ENCODE measurements at regions not wholly inside any gene's neighbourhood (a gene's known extent, or its start where the extent isn't known, plus 50 kb on each side); places are given as distances from the start of the nearest gene placed in this dataset.

DNA sequence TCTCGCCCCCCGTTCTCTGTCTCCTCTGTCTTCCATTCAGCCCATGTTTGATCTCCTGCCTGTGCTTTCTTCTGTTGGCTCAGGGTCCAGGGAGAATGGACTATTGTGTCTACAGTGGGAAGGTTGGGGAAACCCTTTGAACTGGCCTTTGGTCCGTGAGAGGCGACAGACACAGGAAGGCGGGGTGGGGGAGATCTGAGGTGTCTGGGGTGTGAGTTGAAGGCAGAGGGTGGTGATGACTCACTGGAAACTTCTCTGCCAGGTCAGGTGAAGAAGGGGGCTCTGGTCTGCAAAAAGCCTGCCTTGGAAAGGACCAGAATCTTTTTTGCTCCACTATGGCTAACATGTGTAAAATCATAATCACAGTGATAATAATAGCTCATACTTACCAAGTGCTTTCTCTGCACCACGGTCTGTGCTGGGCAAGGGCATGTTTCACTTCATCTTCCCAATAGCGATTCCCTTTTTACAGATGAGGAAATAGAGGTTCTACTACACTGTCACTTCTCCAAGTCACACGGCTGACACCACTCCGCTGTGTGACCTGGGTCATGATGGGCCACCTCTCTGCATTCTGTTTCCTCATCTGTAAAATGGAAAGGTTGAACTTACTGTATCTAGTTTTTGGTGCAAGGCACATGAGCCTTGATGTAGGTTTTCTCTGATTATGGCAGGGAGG, 99.8 kb upstream of the ALX4 start (continued):
- TF ChIP-seq NR3C1 (CRISPR knock-in tag; conservative IDR thresholded peaks at IDR 0.05; ENCODE audit: low read depth): no peak

DNA sequence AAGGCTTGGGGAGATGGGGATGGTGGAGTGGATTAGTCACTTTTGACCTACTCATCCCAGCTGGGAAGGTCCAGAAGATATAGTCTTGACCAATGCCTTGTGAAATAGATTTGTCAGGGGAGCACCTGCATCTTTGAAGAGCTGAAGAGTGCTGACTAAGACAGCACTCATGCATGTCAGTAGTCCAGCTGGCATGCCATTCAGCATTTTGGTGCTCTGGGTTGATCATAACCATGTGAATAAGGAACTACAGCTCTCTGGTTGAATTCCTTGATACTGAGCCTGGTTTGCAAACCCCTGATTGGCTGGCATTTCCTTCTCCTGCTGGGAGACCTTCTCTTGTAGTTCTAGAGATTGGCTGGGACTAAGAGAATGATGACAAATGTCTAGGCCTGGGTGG, 106.8 kb upstream of the ALX4 start:
- TF ChIP-seq TP53 (CRISPR knock-in tag; IDR thresholded peaks at IDR 0.05) (no peak), ATF1 (CRISPR knock-in tag; IDR thresholded peaks at IDR 0.05) (no peak), MXD4 (CRISPR knock-in tag; IDR thresholded peaks at IDR 0.05; ENCODE audit: borderline replicate concordance) (no peak), NFE2L1 (CRISPR knock-in tag; IDR thresholded peaks at IDR 0.05) (no peak), ELF4 (CRISPR knock-in tag; IDR thresholded peaks at IDR 0.05; ENCODE audit: low read depth) (no peak)
- TF ChIP-seq, protein P1, sequence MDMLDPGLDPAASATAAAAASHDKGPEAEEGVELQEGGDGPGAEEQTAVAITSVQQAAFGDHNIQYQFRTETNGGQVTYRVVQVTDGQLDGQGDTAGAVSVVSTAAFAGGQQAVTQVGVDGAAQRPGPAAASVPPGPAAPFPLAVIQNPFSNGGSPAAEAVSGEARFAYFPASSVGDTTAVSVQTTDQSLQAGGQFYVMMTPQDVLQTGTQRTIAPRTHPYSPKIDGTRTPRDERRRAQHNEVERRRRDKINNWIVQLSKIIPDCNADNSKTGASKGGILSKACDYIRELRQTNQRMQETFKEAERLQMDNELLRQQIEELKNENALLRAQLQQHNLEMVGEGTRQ (CRISPR knock-in tag; IDR thresholded peaks at IDR 0.05): no peak
- H3K4me3 Mint-ChIP-seq: no peak overlapping the region
- H3K27me3 Mint-ChIP-seq (ENCODE audit: low read depth): peaks cover 15% of the 10 kb centered on the region
- H3K4me1 Mint-ChIP-seq: no peaks in the 10 kb centered on the region
- POLR2A ChIA-PET: no interaction called here
- ATAC-seq (no peak), DNase-seq (ENCODE audit: low spot score) (no peak)
- peaks cover 10% of the 10 kb centered on the region for H3K9me3 Mint-ChIP-seq
- CTCF ChIA-PET: interaction anchor here (0.7 kb wide), 1 partner anchor 11 kb away, joined by 3 read pairs; no protein-coding TSS in a partner anchor
- H3K36me3 Mint-ChIP-seq: no peaks in the 10 kb centered on the region
- H3K27ac Mint-ChIP-seq: no peak overlapping the region

DNA sequence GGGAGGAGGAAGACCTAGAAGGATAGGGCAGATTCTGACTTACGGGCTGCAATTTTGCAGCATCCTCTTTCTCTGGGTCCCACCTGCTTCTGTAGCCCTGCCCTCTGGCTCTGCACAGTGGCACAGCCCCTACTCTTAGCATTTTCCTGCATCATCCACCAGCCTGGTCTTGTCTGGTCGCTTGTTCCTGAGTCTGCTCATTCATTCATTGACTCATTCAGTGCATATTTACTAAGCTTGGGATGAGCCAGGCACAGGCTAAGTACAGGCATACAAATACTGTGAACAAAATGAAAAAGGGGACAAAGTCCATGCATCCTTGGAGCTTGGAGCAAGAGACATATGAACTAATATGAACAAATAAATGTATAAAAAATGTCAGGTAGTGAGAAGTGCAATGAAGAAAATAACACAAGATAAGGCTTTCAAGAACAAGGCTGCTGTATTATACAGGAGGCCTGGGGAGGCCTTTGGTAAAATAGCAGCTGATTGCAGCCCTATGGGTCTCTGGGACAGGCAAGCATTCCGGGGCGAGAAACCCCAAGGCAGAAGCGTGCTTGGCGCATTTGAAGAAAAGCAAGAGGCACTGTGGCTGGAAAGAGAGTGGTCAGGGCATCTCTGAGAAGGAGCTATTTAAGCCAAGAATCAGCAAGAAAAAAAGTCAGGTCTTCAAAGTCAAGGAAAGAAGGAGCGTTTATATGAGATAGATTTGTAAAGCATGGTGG, 108.0 kb upstream of the ALX4 start:
- TF ChIP-seq, protein P2, sequence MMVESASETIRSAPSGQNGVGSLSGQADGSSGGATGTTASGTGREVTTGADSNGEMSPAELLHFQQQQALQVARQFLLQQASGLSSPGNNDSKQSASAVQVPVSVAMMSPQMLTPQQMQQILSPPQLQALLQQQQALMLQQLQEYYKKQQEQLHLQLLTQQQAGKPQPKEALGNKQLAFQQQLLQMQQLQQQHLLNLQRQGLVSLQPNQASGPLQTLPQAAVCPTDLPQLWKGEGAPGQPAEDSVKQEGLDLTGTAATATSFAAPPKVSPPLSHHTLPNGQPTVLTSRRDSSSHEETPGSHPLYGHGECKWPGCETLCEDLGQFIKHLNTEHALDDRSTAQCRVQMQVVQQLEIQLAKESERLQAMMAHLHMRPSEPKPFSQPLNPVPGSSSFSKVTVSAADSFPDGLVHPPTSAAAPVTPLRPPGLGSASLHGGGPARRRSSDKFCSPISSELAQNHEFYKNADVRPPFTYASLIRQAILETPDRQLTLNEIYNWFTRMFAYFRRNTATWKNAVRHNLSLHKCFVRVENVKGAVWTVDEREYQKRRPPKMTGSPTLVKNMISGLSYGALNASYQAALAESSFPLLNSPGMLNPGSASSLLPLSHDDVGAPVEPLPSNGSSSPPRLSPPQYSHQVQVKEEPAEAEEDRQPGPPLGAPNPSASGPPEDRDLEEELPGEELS (CRISPR knock-in tag; IDR thresholded peaks at IDR 0.05): no peak
- TF ChIP-seq TEAD4 (CRISPR knock-in tag; IDR thresholded peaks at IDR 0.05) (no peak), ZNF317 (CRISPR knock-in tag; IDR thresholded peaks at IDR 0.05; ENCODE audit: borderline replicate concordance, low read depth) (no peak), GABPB1 (CRISPR knock-in tag; IDR thresholded peaks at IDR 0.05) (no peak), OVOL2 (CRISPR knock-in tag; IDR thresholded peaks at IDR 0.05; ENCODE audit: borderline replicate concordance) (no peak), SMAD4 (CRISPR knock-in tag; IDR thresholded peaks at IDR 0.05) (no peak), FOXP1 (CRISPR knock-in tag; IDR thresholded peaks at IDR 0.05; ENCODE audit: borderline replicate concordance) (no peak), NFE2L1 (CRISPR knock-in tag; IDR thresholded peaks at IDR 0.05) (no peak)
- TF ChIP-seq, protein P3, sequence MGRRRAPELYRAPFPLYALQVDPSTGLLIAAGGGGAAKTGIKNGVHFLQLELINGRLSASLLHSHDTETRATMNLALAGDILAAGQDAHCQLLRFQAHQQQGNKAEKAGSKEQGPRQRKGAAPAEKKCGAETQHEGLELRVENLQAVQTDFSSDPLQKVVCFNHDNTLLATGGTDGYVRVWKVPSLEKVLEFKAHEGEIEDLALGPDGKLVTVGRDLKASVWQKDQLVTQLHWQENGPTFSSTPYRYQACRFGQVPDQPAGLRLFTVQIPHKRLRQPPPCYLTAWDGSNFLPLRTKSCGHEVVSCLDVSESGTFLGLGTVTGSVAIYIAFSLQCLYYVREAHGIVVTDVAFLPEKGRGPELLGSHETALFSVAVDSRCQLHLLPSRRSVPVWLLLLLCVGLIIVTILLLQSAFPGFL (CRISPR knock-in tag; IDR thresholded peaks at IDR 0.05; ENCODE audit: borderline replicate concordance): no peak
- TF ChIP-seq, protein P4, sequence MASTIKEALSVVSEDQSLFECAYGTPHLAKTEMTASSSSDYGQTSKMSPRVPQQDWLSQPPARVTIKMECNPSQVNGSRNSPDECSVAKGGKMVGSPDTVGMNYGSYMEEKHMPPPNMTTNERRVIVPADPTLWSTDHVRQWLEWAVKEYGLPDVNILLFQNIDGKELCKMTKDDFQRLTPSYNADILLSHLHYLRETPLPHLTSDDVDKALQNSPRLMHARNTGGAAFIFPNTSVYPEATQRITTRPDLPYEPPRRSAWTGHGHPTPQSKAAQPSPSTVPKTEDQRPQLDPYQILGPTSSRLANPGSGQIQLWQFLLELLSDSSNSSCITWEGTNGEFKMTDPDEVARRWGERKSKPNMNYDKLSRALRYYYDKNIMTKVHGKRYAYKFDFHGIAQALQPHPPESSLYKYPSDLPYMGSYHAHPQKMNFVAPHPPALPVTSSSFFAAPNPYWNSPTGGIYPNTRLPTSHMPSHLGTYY (CRISPR knock-in tag; IDR thresholded peaks at IDR 0.05): no peak
- TF ChIP-seq, protein P5, sequence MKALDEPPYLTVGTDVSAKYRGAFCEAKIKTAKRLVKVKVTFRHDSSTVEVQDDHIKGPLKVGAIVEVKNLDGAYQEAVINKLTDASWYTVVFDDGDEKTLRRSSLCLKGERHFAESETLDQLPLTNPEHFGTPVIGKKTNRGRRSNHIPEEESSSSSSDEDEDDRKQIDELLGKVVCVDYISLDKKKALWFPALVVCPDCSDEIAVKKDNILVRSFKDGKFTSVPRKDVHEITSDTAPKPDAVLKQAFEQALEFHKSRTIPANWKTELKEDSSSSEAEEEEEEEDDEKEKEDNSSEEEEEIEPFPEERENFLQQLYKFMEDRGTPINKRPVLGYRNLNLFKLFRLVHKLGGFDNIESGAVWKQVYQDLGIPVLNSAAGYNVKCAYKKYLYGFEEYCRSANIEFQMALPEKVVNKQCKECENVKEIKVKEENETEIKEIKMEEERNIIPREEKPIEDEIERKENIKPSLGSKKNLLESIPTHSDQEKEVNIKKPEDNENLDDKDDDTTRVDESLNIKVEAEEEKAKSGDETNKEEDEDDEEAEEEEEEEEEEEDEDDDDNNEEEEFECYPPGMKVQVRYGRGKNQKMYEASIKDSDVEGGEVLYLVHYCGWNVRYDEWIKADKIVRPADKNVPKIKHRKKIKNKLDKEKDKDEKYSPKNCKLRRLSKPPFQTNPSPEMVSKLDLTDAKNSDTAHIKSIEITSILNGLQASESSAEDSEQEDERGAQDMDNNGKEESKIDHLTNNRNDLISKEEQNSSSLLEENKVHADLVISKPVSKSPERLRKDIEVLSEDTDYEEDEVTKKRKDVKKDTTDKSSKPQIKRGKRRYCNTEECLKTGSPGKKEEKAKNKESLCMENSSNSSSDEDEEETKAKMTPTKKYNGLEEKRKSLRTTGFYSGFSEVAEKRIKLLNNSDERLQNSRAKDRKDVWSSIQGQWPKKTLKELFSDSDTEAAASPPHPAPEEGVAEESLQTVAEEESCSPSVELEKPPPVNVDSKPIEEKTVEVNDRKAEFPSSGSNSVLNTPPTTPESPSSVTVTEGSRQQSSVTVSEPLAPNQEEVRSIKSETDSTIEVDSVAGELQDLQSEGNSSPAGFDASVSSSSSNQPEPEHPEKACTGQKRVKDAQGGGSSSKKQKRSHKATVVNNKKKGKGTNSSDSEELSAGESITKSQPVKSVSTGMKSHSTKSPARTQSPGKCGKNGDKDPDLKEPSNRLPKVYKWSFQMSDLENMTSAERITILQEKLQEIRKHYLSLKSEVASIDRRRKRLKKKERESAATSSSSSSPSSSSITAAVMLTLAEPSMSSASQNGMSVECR (CRISPR knock-in tag; IDR thresholded peaks at IDR 0.05; ENCODE audit: borderline replicate concordance): no peak
- H3K36me3 Mint-ChIP-seq: no peaks in the 10 kb centered on the region
- ATAC-seq (no peak), DNase-seq (ENCODE audit: low spot score) (no peak)
- peaks cover 11% of the 10 kb centered on the region for H3K27me3 Mint-ChIP-seq (ENCODE audit: low read depth)
- no peaks in the 10 kb centered on the region for H3K4me1 Mint-ChIP-seq
- H3K4me3 Mint-ChIP-seq: no peak overlapping the region
- POLR2A ChIA-PET: no interaction called here
- no peak overlapping the region for H3K27ac Mint-ChIP-seq
- CTCF ChIA-PET: interaction anchor here (1.0 kb wide), 1 partner anchor 9 kb away, joined by 4 read pairs; no protein-coding TSS in a partner anchor
- peaks cover 10% of the 10 kb centered on the region for H3K9me3 Mint-ChIP-seq
